ENCODE measurements at regions not wholly inside any gene's neighbourhood (a gene's known extent, or its start where the extent isn't known, plus 50 kb on each side); places are given as distances from the start of the nearest gene placed in this dataset.
A peak's percentile ranks its signal among the peaks of the same experiment; 100 is the strongest.

DNA sequence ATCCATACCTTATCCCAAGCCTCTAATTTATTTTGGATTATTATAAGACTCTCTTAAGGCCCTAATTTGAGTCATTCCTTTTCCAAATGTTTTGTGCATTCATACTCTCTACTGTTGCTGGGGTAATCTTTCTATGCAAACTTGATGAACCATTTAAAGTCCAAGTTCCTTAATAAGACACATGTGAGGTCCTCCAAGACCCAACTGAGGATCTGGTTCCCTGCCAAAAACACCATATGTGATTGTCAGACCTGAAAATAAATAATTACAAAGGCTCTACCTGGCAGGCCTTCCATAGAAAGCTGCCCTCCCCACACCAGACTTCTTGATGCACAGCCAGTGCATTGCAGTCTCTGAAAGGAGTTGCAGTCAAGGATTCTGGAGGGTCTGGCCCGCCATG lies 257.9 kb upstream of the AKR1E2 start:
- DNase-seq, result no peak

GRCh38 chr10:4567637-4568036 lies 258.4 kb upstream of the AKR1E2 start:
- DNase-seq, result no peak

DNA sequence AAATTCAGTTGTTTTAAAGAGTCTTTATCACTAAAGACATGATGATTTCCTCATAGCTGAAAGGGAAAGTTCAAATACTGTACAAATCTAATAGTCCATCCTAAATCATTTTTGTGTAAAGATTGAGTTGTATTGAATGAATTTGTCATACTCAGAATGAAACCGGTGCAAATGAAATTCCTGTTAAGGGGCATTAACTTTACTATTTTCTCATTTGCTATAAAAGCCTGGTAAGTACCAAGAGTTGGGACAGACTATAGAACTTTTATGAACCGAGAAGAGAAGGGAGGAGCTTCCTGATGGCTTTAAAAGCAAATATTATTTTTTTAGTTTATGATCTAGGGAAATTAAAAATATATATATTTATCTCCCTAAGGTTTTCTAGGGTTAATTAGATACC lies 260.0 kb upstream of the AKR1E2 start:
- no peak for DNase-seq

GRCh38 chr10:4561296-4561695 lies 264.7 kb upstream of the AKR1E2 start:
- no peak for DNase-seq

DNA sequence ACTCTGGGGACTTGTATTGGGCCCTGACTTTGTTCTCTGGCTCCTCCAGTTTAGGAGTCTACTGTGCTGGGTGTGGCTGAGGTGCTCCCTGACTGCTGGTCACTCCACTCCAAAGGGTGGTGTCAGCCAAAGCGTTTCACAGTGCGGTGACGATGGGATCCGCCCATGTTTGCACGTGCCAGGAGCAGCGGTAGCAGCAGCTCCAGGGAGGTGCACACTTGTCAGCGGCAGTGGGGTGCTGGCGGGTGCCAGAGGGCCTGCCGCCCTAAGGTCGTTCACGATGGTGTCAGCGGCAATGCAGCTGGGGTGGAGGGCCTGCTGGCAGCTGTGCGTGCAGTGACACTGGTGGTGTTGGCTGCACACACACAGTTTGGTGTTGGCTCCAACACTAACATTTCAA lies 268.5 kb upstream of the AKR1E2 start:
- no peak for DNase-seq

- DNase-seq, result no peak
Measured at GRCh38 chr10:4556527-4556926, 269.5 kb upstream of the AKR1E2 start.

GRCh38 chr10:4555920-4556319 lies 270.1 kb upstream of the AKR1E2 start:
- no peak for DNase-seq

DNA sequence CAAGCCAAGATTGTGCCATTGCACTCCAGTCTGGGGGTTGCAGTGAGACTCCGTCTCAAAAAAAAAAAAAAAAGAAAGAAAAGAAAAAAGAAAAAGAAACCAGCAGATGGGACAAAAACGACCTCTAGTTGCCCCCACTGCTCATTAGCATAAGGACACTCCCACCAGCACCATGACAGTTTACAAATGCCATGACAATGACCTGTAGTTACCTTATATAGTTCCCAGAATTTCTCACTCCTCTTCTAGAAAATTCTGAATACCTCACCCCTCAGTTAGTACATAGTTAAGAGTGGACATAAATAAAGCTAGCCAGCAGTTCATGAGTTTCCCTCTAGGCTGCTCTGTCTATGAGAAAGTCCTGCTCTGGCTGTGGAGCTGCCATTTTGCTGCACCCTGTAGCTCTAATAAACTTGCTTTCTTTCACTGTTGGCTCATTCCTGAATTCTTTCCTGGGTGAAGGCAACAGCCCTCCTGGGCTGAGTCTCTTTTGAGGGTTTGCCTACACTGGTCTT lies 276.8 kb upstream of the AKR1E2 start:
- no peak for DNase-seq

- no peak for DNase-seq
Measured at GRCh38 chr10:4546931-4547330, 279.1 kb upstream of the AKR1E2 start.

- peak; percentile 32 to 51 for DNase-seq
Measured at GRCh38 chr10:4546500-4546899, 279.5 kb upstream of the AKR1E2 start.

DNA sequence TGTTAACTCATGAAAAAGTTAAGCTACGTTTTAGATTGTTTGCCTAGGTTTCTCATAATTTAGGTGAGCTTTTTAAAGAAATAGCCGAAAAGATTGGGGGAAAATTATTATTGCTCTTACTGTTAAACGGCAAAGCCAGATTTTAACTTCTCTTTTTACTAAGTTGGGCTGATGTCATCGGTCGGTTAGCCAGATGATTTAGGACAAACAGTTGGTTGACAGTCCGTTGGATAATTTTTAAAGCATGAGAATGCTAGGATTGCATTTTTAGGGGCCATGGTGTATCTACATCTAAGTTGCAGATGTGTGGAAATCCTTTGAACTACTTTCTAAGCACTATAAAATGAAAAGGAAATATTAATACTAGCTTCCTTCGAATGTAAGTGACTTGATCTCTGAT lies 280.9 kb upstream of the AKR1E2 start:
- no peak for DNase-seq

GRCh38 chr10:4543938-4544533 lies 282.0 kb upstream of the AKR1E2 start:
- DNase-seq, result no peak

GRCh38 chr10:4541292-4541691 lies 284.7 kb upstream of the AKR1E2 start:
- DNase-seq, result no peak

DNA sequence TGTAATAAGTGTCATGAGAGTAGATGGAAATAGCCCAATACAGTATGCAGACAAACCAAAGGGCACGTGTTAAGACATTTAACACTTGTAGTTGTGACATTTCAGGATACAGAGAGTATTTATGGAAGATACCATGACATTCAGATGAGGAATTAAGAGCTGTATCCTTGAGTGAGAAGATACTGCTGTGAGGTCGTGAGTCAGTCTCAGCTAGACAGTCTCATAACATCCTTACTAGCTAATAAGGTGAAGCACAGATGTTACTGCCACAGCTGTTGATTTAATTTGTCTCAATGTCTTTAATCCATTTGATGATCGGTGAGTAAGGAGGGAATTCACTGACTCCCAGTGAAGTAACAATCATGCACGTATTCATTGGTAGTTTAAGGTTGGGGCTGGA lies 288.0 kb upstream of the AKR1E2 start:
- no peak for DNase-seq

GRCh38 chr10:4535521-4535920 lies 290.5 kb upstream of the AKR1E2 start:
- no peak for DNase-seq

GRCh38 chr10:4533621-4534020 lies 292.4 kb upstream of the AKR1E2 start:
- no peak for DNase-seq

DNA sequence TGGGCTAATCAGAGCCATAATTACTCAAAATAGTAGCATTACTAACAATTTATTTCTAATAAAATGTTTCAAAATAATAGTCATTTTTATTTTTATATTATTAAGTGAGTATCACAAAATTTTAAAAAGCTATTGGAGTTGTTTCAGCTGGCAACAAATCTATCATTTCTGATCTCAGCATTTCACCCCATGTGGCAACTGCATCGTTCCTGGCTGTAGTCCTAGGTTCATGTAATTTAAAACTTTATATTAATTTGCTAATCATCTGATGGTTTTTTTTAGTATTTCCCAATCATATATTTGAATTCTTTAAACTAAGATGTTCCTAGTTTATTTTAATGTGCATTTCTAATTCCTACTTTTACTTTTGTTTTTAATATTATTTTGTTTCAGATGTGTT lies 293.0 kb upstream of the AKR1E2 start:
- no peak for DNase-seq

DNA sequence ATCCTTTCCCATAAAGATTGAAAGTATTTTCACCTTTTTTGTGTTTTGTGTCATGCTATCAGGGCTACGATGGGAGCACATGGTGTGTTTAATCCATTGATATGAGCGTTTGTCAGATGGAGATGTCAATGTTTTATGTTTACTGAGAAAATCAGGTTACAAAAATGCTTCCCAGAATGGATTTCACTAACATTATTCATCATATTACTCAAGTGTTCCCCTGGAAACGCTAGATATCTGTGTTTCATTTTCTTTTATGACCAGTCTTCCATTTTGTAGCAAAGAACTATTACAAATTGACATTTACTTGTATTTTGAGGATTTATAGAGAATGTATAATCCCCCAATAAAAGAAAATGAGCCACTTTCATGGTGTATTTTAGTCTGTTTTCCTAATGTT lies 293.5 kb upstream of the AKR1E2 start:
- DNase-seq, result no peak

DNA sequence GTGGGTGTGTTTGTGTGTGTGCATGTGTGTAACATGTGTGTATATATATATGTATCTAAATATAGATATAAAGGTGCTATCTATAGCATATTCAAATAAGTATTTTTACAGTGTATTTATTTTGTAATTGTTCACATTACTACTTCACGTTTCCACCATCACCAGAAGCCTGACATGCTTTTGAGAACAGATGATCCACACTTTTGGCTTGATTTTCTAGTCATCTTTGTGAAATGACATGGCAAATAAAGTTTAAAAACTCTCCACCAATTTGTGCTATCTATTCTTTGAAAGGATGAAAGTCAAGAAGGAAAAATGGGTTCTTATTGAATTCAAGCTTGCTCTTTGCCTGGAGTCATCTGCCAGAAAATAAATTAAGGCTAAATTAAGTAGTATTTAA lies 294.0 kb upstream of the AKR1E2 start:
- no peak for DNase-seq

- no peak for DNase-seq
Measured at GRCh38 chr10:4529266-4529665, 296.7 kb upstream of the AKR1E2 start.

GRCh38 chr10:4527281-4527970 lies 298.6 kb upstream of the AKR1E2 start:
- no peak for DNase-seq

GRCh38 chr10:4526311-4526731 lies 299.7 kb upstream of the AKR1E2 start:
- DNase-seq, result no peak

GRCh38 chr10:4525103-4525502 lies 300.9 kb upstream of the AKR1E2 start:
- DNase-seq, result no peak

DNA sequence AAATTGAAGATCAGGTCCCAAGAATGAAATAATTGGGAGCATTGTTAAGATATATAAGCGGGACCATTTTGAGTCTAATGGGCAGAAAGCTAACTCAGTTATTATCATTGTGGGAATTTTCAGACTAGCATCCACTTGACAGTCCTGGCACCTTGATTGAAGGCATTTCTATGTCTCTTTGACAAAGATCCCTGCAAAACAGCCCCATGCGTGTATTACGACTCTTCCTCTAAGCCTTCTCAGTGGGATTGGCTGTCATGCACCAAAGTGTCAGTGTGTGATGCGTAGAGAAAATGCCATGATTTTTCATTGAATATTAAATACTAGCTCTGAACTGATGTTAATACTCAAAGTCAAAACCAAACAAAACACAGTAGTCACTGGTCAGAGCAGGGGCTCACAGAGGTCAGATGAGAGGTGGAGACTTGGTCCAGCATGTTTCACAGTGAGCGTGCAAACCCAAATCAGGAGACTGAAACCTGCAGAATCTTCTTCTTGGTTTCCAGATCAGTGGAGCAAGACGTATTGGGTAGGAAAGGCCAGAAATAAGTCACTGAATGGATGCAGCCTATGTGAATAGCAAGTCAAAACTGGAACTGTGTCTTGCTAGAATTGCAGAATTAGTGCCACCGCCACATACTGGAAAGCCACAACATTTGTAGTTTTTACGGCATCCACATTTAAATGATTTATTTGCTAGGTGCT lies 303.6 kb upstream of the AKR1E2 start:
- DNase-seq, result no peak
